ENCODE measurements at regions not wholly inside any gene's neighbourhood (a gene's known extent, or its start where the extent isn't known, plus 50 kb on each side); places are given as distances from the start of the nearest gene placed in this dataset.

DNA sequence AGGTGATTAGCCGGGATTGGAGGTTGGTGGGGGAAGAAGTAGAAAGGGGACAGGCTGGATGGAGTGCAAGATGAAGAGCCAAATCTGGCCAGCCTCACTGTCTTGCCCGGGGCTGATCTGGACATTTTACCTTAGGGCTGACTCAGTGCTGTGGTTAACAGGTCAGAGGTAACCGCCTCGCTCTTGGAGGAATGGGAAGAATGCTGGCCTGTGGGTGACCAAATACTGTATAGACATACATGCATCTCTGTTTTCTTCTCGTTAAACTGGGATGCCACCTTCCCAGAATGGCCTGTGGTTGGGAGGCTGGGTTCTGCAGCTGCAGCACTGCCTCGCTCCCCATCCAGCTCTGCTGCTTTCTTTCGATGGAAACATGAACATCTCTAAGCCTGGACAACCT lies 120.0 kb downstream of the SEC23IP start:
- TF ChIP-seq, protein P1, sequence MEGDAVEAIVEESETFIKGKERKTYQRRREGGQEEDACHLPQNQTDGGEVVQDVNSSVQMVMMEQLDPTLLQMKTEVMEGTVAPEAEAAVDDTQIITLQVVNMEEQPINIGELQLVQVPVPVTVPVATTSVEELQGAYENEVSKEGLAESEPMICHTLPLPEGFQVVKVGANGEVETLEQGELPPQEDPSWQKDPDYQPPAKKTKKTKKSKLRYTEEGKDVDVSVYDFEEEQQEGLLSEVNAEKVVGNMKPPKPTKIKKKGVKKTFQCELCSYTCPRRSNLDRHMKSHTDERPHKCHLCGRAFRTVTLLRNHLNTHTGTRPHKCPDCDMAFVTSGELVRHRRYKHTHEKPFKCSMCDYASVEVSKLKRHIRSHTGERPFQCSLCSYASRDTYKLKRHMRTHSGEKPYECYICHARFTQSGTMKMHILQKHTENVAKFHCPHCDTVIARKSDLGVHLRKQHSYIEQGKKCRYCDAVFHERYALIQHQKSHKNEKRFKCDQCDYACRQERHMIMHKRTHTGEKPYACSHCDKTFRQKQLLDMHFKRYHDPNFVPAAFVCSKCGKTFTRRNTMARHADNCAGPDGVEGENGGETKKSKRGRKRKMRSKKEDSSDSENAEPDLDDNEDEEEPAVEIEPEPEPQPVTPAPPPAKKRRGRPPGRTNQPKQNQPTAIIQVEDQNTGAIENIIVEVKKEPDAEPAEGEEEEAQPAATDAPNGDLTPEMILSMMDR (IDR thresholded peaks at IDR 0.05), result no peak
- no peak for TF ChIP-seq POLR2A (IDR thresholded peaks at IDR 0.05)
